Natural killer cell treated with Interleukin-12 subunit alpha and Interleukin-12 subunit beta and Interleukin-15 and Interleukin-18, amount 100 ng/mL, for 72 hours (primary cell): ENCODE measurements at regions not wholly inside any gene's neighbourhood (a gene's known extent, or its start where the extent isn't known, plus 50 kb on each side); places are given as distances from the start of the nearest gene placed in this dataset.
"Not testable (repeated sequence)": the region's sequence is repeated elsewhere in the genome, so short reads cannot be mapped to it uniquely, and the experiment has no call there.

ENCODE experiments used
- ATAC-seq, 2 donors: fragments of 150-1000 bp; cut with Tn5 transposase in 1 of 2; sonication (Bioruptor Pico), chemical (Tn5 transposase) in 1 of 2; 2 replicates each; pipeline ENCODE4 v1.10.0; 2021
- DNase-seq: peaks from one replicate; pipeline ENCODE4 v3.0.0; 2022; ENCODE audit warnings: low spot score
- H3K27ac Mint-ChIP-seq, 2 donors: 1 replicate in 1 of 2; 2 replicates in 1 of 2; pipeline ENCODE4 v1.8.0; 2022; ENCODE audit warnings: mixed read lengths in 2 of 2, mild to moderate bottlenecking in 1 of 2, moderate library complexity in 1 of 2
- H3K27me3 Mint-ChIP-seq, 2 donors: 1 replicate in 1 of 2; 2 replicates in 1 of 2; pipeline ENCODE4 v1.8.0; 2022; ENCODE audit warnings: mixed read lengths in 2 of 2
- H3K36me3 Mint-ChIP-seq: one replicate; pipeline ENCODE4 v1.8.0; 2022; ENCODE audit warnings: mixed read lengths
- H3K4me1 Mint-ChIP-seq, 2 donors: 1 replicate in 1 of 2; 2 replicates in 1 of 2; pipeline ENCODE4 v1.8.0; 2022; ENCODE audit warnings: low read depth in 2 of 2, mixed read lengths in 2 of 2, mild to moderate bottlenecking in 1 of 2
- H3K4me3 Mint-ChIP-seq: one replicate; pipeline ENCODE4 v1.8.0; 2022; ENCODE audit warnings: mixed read lengths
- H3K9me3 Mint-ChIP-seq: 2 replicates; pipeline ENCODE4 v1.8.0; 2022; ENCODE audit warnings: mixed read lengths

DNA sequence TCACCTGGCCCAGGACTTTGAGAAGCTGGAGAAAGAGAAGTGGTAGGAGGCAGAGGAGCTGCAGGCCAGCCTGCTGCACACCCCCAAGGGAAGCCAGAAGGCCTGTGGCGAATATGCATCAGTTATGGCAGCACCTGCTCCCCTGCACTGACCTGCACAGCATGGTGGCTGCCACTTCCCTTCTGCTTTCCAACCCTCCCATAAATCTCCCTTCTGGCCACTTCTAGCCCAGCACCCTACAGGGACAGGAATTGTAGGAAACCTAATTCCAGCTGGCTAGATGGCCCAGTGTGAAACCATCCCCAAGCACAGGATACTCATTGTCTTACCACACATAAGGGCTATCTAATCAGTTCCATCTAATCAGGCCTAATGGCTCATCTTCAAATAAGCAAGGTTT is 136.3 kb downstream of the TBX3 start:
- H3K9me3 Mint-ChIP-seq: no peaks in the 10 kb centered on the region
- ATAC-seq (peak in 1 of 2 donors; percentile 46), DNase-seq (no peak)
- no peaks in the 10 kb centered on the region for H3K4me1 Mint-ChIP-seq
- no peaks in the 10 kb centered on the region for H3K27me3 Mint-ChIP-seq
- no peak overlapping the region for H3K4me3 Mint-ChIP-seq
- H3K36me3 Mint-ChIP-seq: no peaks in the 10 kb centered on the region
- H3K27ac Mint-ChIP-seq: no peak overlapping the region

- Mint-ChIP-seq H3K4me1 (no peaks in the 10 kb centered on the region), H3K4me3 (no peak overlapping the region), H3K9me3 (no peaks in the 10 kb centered on the region), H3K27ac (no peak overlapping the region), H3K36me3 (no peaks in the 10 kb centered on the region), H3K27me3 (no peaks in the 10 kb centered on the region)
- DNase-seq (no peak), ATAC-seq (no peak)
Measured at GRCh38 chr12:114530417-114530816, 124.5 kb upstream of the TBX5 start.

DNA sequence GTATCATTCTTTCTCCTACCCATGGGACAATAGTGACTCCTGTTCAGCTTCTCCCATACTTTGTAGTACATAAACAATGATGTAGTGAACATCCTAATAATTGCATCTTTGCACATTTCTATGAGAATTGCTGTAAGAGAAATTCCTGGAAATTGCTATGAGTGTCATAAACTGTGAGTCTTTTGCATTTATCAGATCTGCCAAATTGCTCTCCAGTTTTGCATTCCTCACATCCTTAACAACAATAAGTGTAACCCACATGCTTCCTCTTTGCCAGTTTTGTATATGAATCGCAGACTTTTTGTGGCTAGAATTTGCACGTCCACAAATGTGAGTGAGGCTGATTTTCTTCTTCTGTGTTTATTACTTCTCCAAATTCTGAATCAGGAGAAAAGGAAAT is 124.0 kb upstream of the TBX5 start:
- no peaks in the 10 kb centered on the region for H3K4me1 Mint-ChIP-seq

DNA sequence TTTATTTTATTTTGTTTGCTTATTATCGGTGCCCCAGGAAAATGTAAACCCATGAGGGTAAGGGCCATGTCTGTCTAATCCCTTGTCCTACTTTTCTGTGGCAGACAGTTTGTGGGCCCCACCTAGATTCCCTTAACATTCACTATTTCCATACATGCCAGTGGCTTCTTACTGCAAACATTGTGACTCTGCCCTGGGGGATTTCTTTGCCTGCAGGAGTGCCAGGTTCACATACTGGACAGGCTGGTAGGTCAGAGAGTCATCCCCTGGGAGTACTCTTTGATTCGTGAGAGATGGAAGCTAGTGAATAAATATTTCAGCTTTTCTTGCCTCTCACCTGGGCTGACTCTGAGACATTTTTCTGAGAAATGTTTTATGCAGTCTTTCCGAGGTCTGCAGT is 122.8 kb upstream of the TBX5 start:
- Mint-ChIP-seq H3K4me1 (no peaks in the 10 kb centered on the region), H3K4me3 (no peak overlapping the region), H3K36me3 (no peaks in the 10 kb centered on the region), H3K9me3 (no peaks in the 10 kb centered on the region), H3K27ac (no peak overlapping the region), H3K27me3 (no peaks in the 10 kb centered on the region)
- DNase-seq: no peak
- no peak for ATAC-seq

More for the DNA sequence above, 124.0 kb upstream of the TBX5 start:
- Mint-ChIP-seq H3K27me3 (no peaks in the 10 kb centered on the region), H3K9me3 (no peaks in the 10 kb centered on the region), H3K27ac (no peak overlapping the region), H3K36me3 (no peaks in the 10 kb centered on the region), H3K4me3 (no peak overlapping the region)
- no peak for ATAC-seq
- no peak for DNase-seq

- H3K27ac Mint-ChIP-seq, H3K27me3 Mint-ChIP-seq, DNase-seq, H3K36me3 Mint-ChIP-seq, H3K4me1 Mint-ChIP-seq, H3K9me3 Mint-ChIP-seq, ATAC-seq, H3K4me3 Mint-ChIP-seq: not testable (repeated sequence)
Measured at GRCh38 chr12:114521160-114521559, 115.2 kb upstream of the TBX5 start.

DNA sequence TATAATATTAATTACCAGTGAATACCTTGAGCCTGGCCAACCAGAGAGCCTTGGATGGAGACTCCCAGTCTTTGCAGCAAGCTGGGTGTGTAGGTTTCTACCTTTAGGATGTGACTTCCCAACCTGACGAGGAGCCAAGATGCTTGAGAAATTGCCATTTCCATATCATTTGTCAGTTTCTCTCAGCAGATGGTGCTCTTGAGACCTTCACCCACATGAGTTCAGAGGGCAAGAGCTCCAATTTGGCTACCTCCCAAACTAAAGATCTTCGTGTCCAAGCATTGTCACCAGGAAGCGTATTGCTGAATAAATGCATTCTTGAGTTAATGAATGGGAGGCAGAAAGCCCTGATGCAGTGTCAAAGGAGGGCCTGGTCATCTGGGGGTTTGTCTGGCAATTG is 106.4 kb upstream of the TBX5 start:
- ATAC-seq (no peak), DNase-seq (no peak)
- H3K36me3 Mint-ChIP-seq: no peaks in the 10 kb centered on the region
- no peaks in the 10 kb centered on the region for H3K9me3 Mint-ChIP-seq
- peaks cover 13 to 22% of the 10 kb centered on the region in 2 donors for H3K27me3 Mint-ChIP-seq
- H3K4me1 Mint-ChIP-seq: no peaks in the 10 kb centered on the region
- H3K4me3 Mint-ChIP-seq: no peak overlapping the region
- H3K27ac Mint-ChIP-seq: no peak overlapping the region

DNA sequence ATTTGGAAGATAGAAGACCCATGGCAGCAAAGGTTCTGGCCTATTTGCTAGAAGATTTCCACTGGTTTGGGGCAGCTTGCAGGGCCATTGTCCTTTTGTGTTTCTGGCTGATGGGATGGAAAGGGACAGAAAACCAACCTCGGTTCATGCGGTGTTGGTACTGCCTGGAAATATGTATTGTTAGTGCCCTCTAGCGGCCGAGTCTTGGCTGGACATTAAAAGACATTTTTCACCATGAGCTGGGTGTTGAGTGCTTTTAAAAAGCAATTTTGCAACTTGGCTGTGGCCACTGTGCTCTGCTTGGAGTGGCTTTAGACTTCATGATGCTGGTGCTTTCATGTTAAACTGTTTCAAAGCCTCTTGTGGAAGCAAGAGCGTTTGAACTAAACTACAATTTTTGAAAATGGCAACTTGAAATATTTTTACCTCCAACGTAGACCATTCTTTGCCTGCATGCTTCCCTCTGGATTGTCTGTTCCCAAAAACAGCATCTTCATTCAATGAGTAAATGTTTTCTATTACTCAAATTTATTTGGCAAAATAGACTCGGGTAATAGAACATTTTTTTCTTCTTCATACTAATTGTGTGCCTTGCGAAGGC is 102.7 kb upstream of the TBX5 start:
- no peak overlapping the region for H3K4me3 Mint-ChIP-seq
- DNase-seq (peak; percentile 67), ATAC-seq (no peak)
- no peak overlapping the region for H3K27ac Mint-ChIP-seq
- no peaks in the 10 kb centered on the region for H3K4me1 Mint-ChIP-seq
- H3K27me3 Mint-ChIP-seq: peaks cover 14 to 26% of the 10 kb centered on the region in 2 donors
- H3K36me3 Mint-ChIP-seq: no peaks in the 10 kb centered on the region
- H3K9me3 Mint-ChIP-seq: no peaks in the 10 kb centered on the region

GRCh38 chr12:114506651-114507050 is 100.7 kb upstream of the TBX5 start:
- Mint-ChIP-seq H3K4me1 (no peaks in the 10 kb centered on the region), H3K27ac (no peak overlapping the region), H3K9me3 (no peaks in the 10 kb centered on the region)

GRCh38 chr12:114504311-114504710 is 98.4 kb upstream of the TBX5 start:
- Mint-ChIP-seq H3K36me3 (no peaks in the 10 kb centered on the region), H3K4me3 (no peak overlapping the region), H3K4me1 (no peaks in the 10 kb centered on the region), H3K27ac (no peak overlapping the region), H3K9me3 (no peaks in the 10 kb centered on the region), H3K27me3 (peaks cover 21 to 39% of the 10 kb centered on the region in 2 donors)
- no peak for ATAC-seq
- DNase-seq: no peak

More at GRCh38 chr12:114506651-114507050, 100.7 kb upstream of the TBX5 start:
- DNase-seq: no peak
- Mint-ChIP-seq H3K36me3 (no peaks in the 10 kb centered on the region), H3K4me3 (no peak overlapping the region), H3K27me3 (peaks cover 17 to 40% of the 10 kb centered on the region in 2 donors)
- ATAC-seq: no peak

DNA sequence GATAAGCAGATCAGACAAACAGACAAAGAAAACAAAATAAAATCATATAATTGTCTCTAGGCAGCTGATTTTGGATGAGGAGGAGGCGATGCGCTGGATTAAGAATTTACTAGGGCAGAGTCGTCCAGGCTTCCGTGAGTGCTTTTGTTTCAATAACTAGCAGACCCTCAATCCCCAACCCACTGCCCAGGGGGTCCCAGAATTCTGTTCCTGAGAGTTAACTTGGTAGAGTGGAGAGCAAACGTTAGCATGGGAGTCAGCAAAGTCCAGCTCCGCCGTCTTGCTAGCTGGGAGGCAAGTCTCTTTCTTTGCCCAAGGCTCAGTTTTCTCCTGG is 95.5 kb upstream of the TBX5 start:
- Mint-ChIP-seq H3K4me1 (no peaks in the 10 kb centered on the region), H3K9me3 (no peaks in the 10 kb centered on the region), H3K36me3 (no peaks in the 10 kb centered on the region), H3K27me3 (peaks cover 31 to 55% of the 10 kb centered on the region in 2 donors), H3K4me3 (no peak overlapping the region), H3K27ac (no peak overlapping the region)
- ATAC-seq (no peak), DNase-seq (no peak)

- no peaks in the 10 kb centered on the region for H3K36me3 Mint-ChIP-seq
- H3K27me3 Mint-ChIP-seq: peaks cover 29 to 50% of the 10 kb centered on the region in 2 donors
- H3K4me3 Mint-ChIP-seq: no peak overlapping the region
Measured at GRCh38 chr12:114500775-114501473, 95.0 kb upstream of the TBX5 start.

DNA sequence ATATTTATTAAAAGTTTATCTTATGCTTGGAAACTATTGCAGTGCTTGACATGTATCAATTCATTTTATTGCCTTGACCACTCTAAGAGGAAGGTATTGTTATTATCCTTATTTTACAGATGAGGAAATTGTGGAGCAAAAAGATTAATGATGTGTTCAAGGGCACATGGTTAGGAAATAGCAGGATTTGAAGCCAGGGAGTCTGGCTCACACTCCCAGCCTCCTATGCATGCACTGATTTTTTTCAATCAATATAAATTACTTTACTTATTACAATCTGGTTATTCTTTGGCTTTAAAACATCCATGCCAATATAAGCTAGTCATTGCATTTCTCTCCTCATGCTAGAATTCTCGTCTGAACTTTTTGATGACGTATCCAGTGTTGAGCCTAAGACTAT is 94.2 kb upstream of the TBX5 start:
- no peaks in the 10 kb centered on the region for H3K9me3 Mint-ChIP-seq
- ATAC-seq: no peak
- peaks cover 27 to 45% of the 10 kb centered on the region in 2 donors for H3K27me3 Mint-ChIP-seq
- H3K27ac Mint-ChIP-seq: no peak overlapping the region
- no peak overlapping the region for H3K4me3 Mint-ChIP-seq
- no peaks in the 10 kb centered on the region for H3K36me3 Mint-ChIP-seq
- no peaks in the 10 kb centered on the region for H3K4me1 Mint-ChIP-seq
- DNase-seq: no peak

More at GRCh38 chr12:114500775-114501473, 95.0 kb upstream of the TBX5 start:
- Mint-ChIP-seq H3K4me1 (no peaks in the 10 kb centered on the region), H3K9me3 (no peaks in the 10 kb centered on the region), H3K27ac (no peak overlapping the region)
- ATAC-seq: no peak
- no peak for DNase-seq

GRCh38 chr12:114499338-114499737 is 93.4 kb upstream of the TBX5 start:
- Mint-ChIP-seq H3K4me1 (no peaks in the 10 kb centered on the region), H3K27me3 (peaks cover 27 to 45% of the 10 kb centered on the region in 2 donors), H3K4me3 (no peak overlapping the region), H3K9me3 (no peaks in the 10 kb centered on the region), H3K27ac (no peak overlapping the region), H3K36me3 (no peaks in the 10 kb centered on the region)
- DNase-seq (no peak), ATAC-seq (no peak)

DNA sequence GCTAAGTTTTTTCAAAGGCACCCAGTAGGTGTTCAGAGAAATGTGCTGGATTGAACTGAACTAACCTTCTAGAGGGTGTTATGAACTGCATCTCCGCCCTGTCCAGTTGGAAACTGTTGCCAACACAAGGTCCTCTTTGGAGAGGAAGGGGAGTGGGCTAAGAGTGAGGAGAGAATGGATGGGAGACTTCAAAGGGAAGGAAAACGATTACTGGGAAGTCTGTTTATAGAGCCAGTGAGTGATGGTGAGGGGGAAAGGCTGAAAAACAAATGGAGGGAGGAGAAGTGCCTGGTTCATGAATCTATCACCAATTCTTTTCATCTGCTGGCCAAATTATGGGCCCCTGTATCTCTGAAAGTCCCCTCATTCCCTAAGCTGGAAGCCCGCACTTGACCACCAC is 86.0 kb upstream of the TBX5 start:
- no peak overlapping the region for H3K27ac Mint-ChIP-seq
- H3K4me3 Mint-ChIP-seq: no peak overlapping the region
- no peaks in the 10 kb centered on the region for H3K9me3 Mint-ChIP-seq
- ATAC-seq (no peak), DNase-seq (no peak)
- H3K36me3 Mint-ChIP-seq: no peaks in the 10 kb centered on the region
- no peaks in the 10 kb centered on the region for H3K4me1 Mint-ChIP-seq
- peaks cover 7 to 21% of the 10 kb centered on the region in 2 donors for H3K27me3 Mint-ChIP-seq
